ENCODE measurements at regions not wholly inside any gene's neighbourhood (a gene's known extent, or its start where the extent isn't known, plus 50 kb on each side); places are given as distances from the start of the nearest gene placed in this dataset.
A peak's percentile ranks its signal among the peaks of the same experiment; 100 is the strongest.
"Not testable (repeated sequence)": the region's sequence is repeated elsewhere in the genome, so short reads cannot be mapped to it uniquely, and the experiment has no call there.

DNA sequence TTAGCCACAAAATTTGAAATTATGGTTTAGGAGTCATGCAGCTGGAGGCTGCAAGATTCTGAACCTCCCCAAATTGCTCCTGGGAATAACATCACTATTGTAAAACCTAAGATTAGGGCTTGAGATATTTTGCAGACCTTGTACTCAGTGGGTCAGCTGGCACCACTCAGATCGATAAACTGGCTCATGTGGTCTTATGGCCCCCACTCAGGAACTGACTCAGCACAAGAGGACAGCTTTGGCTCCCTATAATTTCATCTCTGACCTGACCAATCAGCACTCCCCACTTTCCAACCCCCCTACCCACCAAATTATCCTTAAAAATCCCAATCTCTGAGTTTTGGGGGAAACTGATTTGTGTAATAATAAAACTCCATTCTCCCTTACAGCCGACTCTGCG is 161.6 kb downstream of the BRMS1L start:
- no peak for DNase-seq

DNA sequence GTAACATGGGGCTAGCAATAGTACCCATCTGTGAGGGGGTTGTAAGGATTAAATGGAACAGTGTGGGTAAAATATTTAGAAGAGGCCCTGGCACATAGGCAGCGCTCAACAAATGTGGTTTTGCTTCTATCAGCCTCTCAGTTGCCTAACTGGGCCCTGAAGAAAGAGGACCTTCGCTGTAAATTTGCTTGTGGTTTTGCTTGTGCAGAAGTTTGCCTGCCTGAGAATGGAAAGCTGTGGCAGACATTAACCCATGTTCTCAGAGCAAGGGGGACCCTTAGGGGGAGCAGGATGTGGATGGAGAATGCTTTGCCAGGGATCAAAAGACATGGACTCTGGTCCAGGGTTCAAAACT is 160.1 kb downstream of the BRMS1L start:
- DNase-seq, result no peak

DNA sequence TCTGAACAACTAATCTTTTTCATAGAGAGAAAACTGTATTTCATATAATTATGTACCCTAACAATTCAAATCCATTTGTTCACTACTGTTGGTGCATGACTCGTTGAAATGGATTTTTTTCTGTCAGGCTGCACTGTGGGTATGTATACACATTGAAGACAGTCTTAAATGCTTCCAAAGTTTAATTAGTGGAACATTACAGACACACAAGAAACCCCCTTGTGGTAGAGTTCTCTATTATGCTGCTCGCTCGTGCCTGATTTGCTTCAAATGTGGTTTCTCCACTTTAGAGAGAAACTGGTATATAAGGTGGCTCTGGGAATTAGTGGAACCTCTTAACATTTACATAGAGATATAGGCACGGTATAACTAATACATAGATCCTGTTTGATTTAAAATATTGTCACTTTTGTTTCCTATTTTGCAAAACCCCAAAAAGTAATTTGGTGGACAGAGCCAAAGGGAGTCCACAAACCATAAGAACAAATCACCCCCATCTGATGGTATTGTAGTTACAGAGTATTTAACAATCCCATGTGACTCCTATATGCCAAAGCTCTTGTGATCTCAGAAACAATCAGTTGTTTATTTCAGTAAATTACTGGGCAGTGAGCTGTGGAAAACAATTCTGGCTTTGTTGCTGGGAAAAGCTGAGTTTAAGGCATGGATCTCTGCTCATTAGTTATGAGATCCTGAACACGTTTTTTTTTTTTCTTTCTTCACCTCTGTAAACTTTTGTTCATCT is 159.5 kb downstream of the BRMS1L start:
- DNase-seq, result peak; percentile 10

DNA sequence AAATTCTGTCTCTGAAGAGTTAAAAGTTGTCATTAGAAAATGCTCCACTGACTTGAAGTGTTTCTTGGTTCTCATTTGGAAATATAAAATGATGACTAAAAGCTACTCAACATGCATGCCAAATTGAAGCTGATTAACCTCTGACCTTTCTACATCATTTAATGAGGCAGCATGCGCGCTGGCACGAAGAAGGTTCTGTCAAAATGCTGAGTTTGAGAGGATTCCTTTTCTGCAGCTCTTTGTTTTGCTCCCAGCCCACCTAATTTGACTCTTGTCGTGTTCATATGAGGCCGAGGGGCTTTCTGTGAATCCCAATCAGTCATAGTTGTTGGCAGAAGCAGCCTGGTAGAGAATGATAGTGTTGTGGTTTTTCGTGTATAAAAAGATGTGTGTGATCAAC is 153.4 kb downstream of the BRMS1L start:
- no peak for DNase-seq

DNA sequence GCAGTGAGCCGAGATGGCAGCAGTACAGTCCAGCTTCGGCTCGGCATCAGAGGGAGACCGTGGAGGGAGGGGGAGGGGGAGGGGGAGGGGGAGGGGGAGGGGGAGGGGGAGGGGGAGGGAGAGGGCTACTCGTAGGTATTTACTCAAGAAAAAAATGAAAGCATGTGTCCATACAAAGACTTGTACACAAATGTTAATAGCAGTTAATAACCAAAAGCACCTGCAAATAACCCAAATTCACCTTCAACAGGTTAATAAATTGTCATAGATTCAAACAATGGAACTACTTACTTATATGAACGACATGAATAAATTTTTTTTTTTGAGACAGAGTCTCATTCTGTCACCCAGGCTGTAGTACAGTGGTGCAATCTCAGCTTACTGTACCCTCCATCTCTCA is 152.4 kb downstream of the BRMS1L start:
- DNase-seq, result no peak

DNA sequence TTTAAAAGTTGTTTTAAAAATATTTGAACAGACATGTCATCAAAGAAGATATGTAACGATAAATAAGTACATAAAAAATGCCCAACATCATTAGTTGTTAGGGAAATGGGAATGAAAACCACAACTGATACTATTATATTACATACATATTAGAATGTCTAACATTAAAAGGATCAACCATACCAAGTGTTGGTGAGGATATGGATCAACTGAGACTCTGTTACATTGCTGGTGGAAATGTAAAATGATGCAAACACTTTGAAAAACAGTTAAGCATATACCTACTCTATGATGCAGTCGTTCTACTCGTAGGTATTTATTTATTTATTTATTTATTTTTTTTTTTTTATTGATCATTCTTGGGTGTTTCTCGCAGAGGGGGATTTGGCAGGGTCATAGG is 149.7 kb downstream of the BRMS1L start:
- no peak for DNase-seq

DNA sequence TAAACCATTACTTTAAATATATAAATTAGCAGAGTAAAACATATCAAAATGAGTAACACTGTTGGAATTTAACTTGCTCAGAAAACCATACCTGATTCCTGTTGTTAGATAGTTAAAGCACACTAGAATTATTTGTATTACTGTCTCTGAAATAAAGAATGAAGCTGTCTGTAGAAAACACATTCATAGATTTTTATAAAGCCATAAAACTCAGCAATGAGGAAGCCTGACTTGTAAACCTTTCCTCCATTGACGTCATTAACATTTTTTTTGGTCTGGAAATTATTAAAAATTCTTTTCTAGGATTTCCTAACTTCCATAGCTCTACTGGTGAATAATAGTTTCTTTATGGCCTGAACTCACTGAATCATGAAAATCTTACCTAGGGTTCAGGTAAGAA is 147.6 kb downstream of the BRMS1L start:
- DNase-seq, result no peak

DNA sequence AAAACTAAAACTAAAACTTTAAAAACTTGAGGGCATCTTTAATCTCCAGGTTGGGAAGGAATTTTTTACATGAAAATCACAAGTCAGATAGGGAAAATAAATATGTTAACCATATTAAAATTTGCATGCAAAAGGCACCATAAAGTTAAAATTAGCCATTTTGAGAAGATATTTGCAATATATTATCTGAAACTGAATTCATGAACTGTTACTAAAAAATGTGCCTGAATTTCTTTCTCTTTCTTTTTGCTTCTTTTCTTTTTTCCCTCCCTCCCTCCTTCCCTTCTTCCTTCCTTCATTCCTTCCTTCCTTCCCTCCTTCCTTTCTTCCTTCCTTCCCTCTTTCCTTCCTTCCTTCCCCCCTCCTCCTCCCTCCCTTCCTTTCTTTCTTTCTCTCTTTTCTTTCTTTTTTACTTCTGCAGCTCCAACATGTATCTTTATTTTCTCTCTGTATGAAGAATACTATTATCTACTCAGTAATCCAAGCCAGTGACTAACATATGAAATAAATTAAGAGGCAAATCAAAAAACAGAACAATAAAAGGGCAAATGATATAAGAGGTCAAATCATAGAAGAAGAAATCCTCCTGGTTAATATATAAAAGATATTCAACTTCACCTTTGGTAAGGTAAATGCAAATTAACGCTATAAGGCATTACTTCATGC is 146.0 kb downstream of the BRMS1L start:
- DNase-seq, result no peak

DNA sequence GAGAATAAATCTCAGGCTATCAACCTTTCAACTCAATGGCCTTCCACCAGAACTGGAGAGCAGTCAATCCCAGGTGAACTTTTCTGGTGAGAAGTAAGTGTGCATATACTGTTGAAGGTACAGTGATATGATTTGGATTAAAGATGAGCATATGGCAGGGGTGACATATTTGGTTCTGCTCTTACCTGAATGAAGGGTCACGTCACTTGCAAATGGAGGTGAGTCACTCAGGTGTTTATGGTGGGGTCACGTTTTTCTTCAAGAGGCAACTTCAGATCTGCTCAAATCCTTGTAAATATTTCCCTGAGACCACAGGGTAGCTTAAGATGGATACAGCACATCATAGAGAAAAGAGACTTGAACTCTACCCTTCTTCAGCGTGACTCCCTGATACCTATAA is 143.2 kb downstream of the BRMS1L start:
- no peak for DNase-seq

DNA sequence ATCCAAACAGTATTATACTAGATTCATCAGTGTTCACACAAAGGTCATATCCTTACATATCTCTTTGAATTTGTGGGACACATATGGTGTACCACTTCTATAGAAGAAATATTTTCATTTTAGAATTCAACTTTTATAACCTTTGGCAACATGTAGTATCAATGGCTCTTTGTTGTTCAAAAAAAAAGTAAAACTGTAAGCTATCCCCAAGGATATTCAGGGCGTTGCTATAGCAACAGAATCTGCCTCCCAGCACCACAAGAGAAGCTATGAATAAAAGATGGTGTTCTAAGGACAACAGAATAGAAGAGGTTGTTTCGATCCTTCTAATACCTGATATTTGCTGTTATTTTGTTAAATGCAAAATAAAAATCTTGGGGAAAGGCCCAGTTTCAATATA is 139.3 kb downstream of the BRMS1L start:
- DNase-seq, result no peak

DNA sequence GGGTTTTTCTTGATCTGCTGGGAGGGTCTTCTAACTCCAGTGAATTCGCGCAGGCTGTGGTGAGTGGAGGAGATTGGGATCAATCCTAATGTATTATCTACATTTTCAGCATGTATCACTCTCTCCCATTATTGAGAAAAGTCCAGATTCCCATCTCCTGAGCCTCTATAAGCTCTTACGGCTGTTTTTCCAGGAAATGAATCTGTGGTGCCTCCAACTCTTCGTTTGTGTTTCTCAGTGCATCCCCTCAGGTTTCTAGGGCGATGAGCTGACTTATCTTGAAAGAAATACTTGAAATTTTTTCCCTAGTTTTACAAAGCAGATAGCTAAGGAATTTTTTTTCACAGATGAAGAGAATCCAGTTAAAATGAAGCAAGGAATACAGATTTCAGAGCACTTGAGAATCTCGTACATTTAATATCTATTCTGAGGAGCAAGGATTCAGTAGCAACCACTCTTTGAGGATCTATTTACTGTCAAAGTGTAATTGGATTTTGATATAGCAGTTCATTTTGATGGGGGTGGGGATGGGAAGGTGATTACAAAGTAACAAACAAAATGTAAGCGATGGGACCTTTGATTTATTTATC is 138.7 kb downstream of the BRMS1L start:
- no peak for DNase-seq

DNA sequence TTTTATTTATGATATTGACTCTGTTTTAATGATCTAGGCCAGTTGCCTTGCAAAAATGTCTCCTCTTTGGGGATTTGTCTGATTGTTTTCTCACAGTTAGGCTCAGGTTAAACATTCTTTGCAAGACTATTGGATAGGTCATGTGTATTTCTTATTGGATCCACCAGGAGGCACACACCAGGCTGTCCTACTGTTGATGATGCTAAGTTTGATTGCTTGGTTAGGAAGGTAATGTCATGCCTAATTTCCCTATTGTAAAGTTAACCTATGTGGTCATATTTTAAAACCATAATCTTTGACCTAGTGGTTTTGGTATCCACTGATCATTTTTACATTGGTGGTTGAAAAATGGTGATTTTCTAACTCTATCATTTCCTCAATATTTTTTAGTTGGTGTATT is 137.1 kb downstream of the BRMS1L start:
- DNase-seq, result peak; percentile 15

DNA sequence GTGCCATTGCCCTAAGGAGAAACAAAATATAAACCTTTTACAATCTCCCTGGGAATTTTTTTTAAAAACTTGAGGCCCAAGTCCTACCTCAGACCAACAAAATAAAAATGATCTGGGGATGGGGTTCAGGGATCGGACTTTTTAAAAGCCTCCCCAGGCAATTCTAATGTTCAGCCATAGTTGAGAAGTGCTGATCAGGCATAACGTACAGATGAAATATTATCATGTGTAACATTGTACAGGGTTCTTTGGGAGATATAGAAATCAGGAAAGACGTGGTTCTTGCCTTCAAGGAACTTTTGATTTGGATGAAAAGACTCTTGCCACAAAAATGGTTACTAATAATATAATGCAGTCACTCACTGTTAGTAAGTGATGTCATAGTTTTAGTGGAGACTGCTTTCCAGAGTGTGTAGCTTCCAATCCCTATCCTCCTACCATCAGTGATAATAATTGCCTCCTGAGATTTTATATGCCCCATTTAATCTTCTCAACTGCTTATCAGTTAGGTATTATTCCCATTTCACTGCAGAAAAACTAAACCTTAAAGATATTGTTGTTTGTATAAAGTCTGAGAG is 135.6 kb downstream of the BRMS1L start:
- DNase-seq, result no peak

DNA sequence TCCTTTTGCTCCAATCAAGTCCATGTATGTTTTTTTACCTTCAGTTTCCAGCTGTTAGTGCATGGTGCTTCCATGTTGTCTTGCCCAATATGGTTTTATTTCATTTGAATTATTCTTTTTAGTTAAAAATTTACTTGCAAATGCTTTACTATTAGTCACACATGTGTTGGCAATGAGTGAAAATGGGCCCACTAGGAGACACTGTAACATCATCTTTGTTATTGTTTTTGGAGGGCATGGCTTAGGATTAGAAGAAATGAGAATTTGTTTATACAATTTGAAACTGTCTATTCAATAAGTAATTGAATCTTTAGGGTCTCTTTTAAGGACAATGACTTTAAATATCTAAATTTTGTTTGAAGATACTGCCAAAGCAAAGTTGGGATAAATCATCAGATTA is 133.7 kb downstream of the BRMS1L start:
- DNase-seq, result peak; percentile 37

DNA sequence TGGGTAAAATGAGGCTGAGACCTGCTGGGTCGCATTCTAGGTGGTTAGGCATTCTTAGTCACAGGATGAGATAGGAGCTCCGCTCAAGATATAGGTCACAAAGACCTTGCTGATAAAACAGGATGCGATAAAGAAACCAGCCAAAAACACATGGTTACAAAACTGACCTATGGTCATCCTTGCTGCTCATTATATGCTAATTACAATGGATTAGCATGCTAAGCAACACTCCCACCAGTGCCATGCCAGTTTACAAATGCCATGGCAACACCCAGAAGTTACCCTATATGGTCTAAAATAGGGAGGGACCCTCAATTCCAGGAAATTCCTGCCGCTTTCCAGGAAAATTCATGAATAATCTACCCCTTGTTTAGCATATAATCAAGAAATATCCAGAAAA is 132.4 kb downstream of the BRMS1L start:
- no peak for DNase-seq

DNA sequence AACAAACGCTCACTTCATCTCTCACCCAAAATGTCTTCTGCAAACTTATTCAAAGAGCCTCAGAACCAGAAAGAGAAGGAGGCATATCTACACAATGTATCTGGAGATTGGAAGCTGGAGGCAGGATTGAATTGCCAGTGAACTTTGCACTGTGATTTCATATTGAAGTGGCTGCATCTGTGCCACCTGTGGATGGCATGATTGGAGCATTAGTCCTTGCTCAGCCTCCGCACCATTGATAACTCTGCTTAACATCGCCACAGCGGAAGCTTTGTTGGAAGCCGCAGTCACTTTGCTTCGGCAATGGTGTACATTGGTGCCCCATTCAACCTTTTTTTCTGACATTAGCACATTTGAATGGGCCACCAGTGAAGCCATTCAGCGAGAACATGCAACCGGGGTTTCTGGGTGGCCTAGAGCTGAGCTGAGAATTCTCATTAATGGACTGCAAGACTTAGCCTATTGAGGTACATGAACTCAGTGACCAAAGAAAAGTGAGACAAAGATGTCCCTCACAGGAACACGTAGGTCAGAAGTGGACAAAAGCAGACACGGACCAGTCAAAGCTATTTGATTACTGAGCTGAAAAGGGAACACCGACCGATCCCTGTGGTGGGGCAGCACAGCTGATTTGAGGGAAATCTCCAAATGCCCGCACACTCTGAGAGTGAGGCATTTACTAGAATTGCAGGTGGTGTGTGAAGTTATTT is 130.4 kb downstream of the BRMS1L start:
- no peak for DNase-seq

DNA sequence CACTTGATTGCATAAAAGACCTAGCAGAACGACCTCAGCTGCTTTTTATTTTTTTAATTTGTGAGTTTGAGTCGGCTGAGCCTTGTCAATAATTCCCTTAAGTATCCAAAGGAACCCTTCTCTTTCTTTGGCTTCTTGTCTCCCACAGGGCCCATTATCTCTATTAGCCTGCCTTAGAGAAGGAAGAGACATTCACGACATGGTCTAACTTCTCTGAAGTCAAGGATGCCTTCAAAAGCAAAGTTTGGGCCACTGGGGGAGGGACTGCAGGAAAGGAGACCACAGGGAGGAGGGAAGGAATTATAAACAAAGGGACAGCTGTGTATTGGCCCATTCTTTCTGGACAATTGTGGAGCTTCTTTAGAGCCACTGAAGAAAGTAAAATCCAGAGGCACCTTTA is 126.4 kb downstream of the BRMS1L start:
- no peak for DNase-seq

DNA sequence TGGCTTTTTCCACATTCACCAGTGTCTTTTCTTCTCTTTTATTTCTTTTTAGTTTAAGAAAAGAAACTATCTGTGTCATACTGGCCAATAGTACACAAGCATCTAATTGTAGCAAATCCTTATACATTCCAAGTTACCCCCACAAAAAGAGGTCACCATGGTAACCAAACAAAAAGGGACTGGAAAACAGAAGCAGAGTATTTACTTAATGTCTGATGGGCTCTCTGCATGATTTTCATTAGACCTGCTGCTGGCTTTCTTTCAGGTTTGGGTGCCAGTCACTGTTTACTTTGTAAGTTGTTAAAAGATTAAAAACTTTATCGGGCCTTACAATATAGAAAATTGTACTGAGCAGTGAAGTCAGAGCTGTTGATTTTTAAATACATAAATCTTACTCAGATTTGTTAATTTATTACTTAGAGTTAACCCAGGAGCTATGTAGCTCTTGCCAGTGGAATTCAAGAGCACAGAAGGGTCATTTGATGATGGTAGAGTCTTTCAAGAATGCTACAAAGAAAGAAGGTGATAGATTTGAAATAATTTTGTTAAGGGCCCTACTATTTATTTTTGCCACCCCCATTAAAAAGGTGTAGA is 123.9 kb downstream of the BRMS1L start:
- DNase-seq, result no peak

DNA sequence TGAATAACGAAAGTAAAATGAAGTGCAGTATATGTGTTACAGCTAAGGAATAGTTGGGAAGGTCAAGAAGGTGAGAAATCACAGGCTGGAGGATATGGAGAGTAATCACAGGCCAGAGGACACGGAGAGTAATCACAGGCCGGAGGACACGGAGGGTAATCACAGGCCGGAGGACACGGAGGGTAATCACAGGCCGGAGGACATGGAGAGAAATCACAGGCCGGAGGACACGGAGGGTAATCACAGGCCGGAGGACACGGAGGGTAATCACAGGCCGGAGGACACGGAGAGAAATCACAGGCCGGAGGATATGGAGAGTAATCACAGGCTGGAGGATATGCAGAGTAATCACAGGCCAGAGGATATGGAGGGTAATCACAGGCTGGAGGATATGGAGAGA is 121.8 kb downstream of the BRMS1L start:
- DNase-seq, result not testable (repeated sequence)

DNA sequence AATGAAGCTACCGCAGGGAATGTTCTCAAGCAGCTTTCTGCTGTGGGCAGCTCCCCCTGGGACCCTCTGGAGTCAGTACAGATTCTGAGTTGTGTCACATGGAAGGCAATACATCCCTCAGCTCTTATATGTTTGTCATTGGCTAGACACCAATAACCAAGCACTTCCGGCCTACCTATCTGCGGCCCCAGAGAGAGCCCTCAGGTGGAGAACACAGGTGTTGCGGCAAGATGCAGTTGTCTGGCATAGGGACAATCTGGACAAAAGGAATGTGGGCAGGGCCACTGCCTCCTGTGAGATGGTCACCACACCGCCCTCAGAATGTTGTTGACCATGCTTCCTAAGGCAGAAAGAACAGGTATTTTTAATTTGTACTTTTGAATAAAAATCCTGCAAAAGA is 118.7 kb downstream of the BRMS1L start:
- DNase-seq, result no peak

DNA sequence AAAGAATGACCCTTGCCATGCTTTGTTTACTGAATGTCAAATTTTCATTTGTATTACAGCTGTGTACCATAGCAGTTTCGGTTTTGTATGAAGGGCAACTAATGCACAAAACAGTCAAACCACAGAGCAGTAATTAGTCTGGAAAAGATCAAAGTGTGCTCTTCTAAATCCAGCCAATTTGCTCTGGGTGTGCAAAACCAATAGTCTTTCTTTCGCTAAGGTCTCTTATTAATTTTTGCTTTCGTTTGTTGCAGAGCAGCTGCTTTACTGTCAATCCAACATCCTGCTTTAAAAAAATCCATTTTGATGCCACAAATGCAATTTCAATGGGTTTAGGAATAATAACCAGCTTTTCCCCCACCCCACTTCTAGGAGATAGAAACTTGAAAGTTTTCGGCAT is 114.2 kb downstream of the BRMS1L start:
- no peak for DNase-seq

DNA sequence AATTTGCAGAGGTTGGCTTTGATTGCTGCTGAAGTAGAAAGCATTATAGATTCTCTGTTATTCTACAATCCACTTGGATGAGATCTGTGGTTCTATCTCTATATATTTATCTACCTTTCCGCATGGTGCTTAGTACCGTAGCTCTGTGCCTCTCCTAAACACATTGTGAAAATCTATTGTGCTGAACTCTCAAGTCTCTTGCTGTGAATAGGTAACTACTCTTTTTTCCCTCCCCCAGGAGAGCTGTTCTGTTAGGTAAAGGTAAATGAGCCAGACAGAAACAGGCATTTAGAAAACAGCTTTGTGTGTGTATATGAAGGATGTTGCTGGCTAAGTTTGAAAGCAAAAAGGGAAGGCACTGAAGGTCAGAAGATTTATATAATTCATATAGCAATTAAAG is 112.6 kb downstream of the BRMS1L start:
- no peak for DNase-seq

DNA sequence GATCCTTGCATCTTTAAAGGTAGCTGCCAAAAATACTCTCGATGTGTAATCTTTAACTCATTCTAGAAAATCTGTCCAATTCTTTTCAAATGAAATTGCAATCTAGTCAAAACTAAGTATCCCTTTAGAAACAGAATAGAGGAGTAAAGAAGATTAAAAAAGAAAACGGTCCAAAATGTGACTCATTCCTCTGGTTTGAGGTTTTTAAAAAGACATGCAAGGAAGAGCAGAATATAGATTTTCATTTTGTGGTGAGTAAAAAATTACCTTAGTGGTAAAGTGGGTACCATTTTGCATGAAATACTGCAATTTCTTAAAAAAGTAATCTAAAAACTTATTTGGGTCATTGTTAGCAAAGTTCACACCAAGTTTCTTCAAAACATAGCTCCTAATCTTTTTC is 108.4 kb downstream of the BRMS1L start:
- DNase-seq, result no peak

All from kidney glomerular epithelial cell (primary cell).